ENCODE measurements at regions not wholly inside any gene's neighbourhood (a gene's known extent, or its start where the extent isn't known, plus 50 kb on each side); places are given as distances from the start of the nearest gene placed in this dataset.

DNA sequence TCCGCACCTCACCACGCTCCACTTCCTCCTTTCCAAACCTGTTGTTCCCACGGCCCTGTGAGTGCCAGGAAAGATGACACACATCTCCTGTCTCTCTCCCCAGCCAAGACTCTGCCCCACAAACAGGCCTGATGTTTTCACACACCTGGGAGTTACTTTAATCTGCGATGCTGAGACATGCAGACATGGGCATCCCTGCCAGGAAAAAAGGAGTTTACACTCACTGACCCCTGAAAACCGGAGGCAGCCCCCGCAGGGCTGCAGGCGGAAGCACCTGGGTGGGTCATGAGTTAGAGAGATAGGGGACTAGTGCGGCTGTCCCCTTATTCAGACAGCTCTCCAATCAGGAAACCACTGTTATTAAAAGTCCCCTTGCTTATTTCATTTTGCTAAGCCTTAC, 106.4 kb upstream of the CARD11 start:
- TF ChIP-seq, protein P1, sequence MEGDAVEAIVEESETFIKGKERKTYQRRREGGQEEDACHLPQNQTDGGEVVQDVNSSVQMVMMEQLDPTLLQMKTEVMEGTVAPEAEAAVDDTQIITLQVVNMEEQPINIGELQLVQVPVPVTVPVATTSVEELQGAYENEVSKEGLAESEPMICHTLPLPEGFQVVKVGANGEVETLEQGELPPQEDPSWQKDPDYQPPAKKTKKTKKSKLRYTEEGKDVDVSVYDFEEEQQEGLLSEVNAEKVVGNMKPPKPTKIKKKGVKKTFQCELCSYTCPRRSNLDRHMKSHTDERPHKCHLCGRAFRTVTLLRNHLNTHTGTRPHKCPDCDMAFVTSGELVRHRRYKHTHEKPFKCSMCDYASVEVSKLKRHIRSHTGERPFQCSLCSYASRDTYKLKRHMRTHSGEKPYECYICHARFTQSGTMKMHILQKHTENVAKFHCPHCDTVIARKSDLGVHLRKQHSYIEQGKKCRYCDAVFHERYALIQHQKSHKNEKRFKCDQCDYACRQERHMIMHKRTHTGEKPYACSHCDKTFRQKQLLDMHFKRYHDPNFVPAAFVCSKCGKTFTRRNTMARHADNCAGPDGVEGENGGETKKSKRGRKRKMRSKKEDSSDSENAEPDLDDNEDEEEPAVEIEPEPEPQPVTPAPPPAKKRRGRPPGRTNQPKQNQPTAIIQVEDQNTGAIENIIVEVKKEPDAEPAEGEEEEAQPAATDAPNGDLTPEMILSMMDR (IDR thresholded peaks at IDR 0.05), result no peak
- TF ChIP-seq ZFX (IDR thresholded peaks at IDR 0.05; ENCODE audit: borderline replicate concordance), result no peak

Data from 22Rv1 (cell line).